Panc1 (cell line): ENCODE measurements at regions not wholly inside any gene's neighbourhood (a gene's known extent, or its start where the extent isn't known, plus 50 kb on each side); places are given as distances from the start of the nearest gene placed in this dataset.

Source experiments
- ATAC-seq: fragments of 200-7000 bp; cut with Tn5 transposase; 2 replicates; pipeline ENCODE4 v1.9.1; 2020; ENCODE audit warnings: mild to moderate bottlenecking, moderate library complexity
- BruUV-seq: library from RNA; stranded (reverse); fragments of 400-500 nt; replicated peaks from 2 replicates; lab custom pipeline; 2021; lab: Mats Ljungman, UMichigan
- CTCF ChIA-PET: fragments of 300-600 bp; sonication (Branson Sonifier 250); formaldehyde crosslinking; loops from one replicate; lab custom pipeline; 2022; ENCODE audit warnings: antibody characterized with exemption; lab: Charles Lee
- POLR2A ChIA-PET: fragments of 300-600 bp; sonication (Branson Sonifier 250); formaldehyde crosslinking; loops from one replicate; lab custom pipeline; 2022; ENCODE audit warnings: antibody characterized with exemption; lab: Charles Lee
- DNase-seq: peaks from one replicate; pipeline ENCODE4 v3.0.0-alpha.2; 2010; ENCODE audit warnings: low read depth, low spot score
- H3K27ac ChIP-seq: 2 replicates; pipeline ENCODE4 v1.5.1; 2011; ENCODE audit warnings: mild to moderate bottlenecking, low read length, inconsistent platforms
- H3K27me3 ChIP-seq: fragments of 200-500 bp; sonication (Bioruptor generic); 2 replicates; pipeline ENCODE4 v1.6.0; 2014; ENCODE audit warnings: low read length, inconsistent platforms; ENCODE audit not compliant: control insufficient read depth, insufficient read depth
- H3K36me3 ChIP-seq: fragments of 200-500 bp; sonication (Bioruptor generic); 2 replicates; pipeline ENCODE4 v1.5.1; 2014; ENCODE audit warnings: inconsistent platforms, mild to moderate bottlenecking, low read length, moderate library complexity; ENCODE audit not compliant: control insufficient read depth, insufficient read depth
- H3K4me1 ChIP-seq: 2 replicates; pipeline ENCODE4 v1.5.1; 2011; ENCODE audit warnings: inconsistent platforms, mild to moderate bottlenecking, low read length, moderate library complexity; ENCODE audit not compliant: control insufficient read depth, insufficient read depth
- H3K4me3 ChIP-seq, 2 experiments: 2 replicates each; pipeline ENCODE4 v1.5.1; 2011 to 2012; ENCODE audit warnings: low read depth in 2 of 2, low read length in 2 of 2, mild to moderate bottlenecking in 2 of 2, inconsistent platforms in 1 of 2, moderate library complexity in 1 of 2
- H3K9me3 ChIP-seq: fragments of 200-500 bp; sonication (Bioruptor generic); 2 replicates; pipeline ENCODE4 v1.5.1; 2014; ENCODE audit warnings: low read depth, mild to moderate bottlenecking, inconsistent platforms, low read length, moderate library complexity; ENCODE audit not compliant: control insufficient read depth, insufficient read depth
- POLR2AphosphoS5 ChIP-seq: IDR thresholded peaks from 2 replicates; pipeline ENCODE4 v1.6.1; 2012; ENCODE audit warnings: mild to moderate bottlenecking, low read depth, low read length, moderate library complexity
- SIN3A ChIP-seq: IDR thresholded peaks from 2 replicates; pipeline ENCODE4 v1.6.1; 2012; ENCODE audit warnings: low read depth, mild to moderate bottlenecking, low read length, moderate library complexity, borderline replicate concordance; ENCODE audit not compliant: insufficient read depth
- TCF7L2 ChIP-seq: IDR thresholded peaks from 2 replicates; pipeline ENCODE4 v1.6.1; 2011; ENCODE audit warnings: mild to moderate bottlenecking, low read depth, low read length, inconsistent platforms
- in situ Hi-C: cut with HindIII; loops from 2 replicates; pipeline ENCODE4 v1.10.0; 2016; ENCODE audit warnings: low sequenced_read_pairs, low pct_unique_long_range_greater_than_20kb
- intact Hi-C: fragments of 100-400 bp; cut with micrococcal nuclease; formaldehyde crosslinking; loops from one replicate; pipeline ENCODE4 v1.10.0; 2022; ENCODE audit not compliant: unreplicated experiment
- TF ChIP-seq, protein P1 (sequence below), 2 experiments: IDR thresholded peaks; 2 replicates each; pipeline ENCODE4 v1.6.1; 2011 to 2012; ENCODE audit warnings: low read depth in 2 of 2, control low read depth in 1 of 2, low read length in 1 of 2, mild to moderate bottlenecking in 1 of 2, moderate library complexity in 1 of 2; ENCODE audit not compliant: insufficient read depth in 1 of 2
- TF ChIP-seq, protein P2 (sequence below): fragments of 450-650 bp; IDR thresholded peaks from 2 replicates; pipeline ENCODE4 v1.5.1; 2017; ENCODE audit warnings: mild to moderate bottlenecking

DNA sequence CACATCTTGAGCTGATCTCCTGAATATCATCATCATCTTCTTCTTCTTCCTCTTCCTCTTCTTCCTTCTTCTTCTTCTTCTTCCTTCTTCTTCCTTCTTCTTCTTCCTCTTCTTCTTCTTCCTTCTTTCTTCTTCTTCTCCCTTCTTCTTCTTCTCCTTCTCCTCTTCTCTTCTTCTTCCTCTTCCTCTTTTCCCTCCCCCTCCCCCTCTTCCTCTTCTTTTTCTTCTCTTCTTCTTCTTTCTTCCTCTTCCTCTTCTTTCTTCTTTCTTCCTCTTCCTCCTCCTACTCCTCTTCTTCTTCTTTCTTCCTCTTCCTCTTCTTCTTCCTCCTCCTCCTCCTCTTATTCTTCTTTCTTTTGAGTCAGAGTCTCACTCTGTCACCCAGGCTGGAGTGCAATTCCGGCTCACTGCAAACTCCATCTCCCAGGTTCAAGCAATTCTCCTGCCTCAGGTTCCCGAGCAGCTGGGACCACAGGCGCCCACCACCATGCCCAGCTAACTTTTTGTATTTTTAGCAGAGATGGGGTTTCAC, 197.9 kb upstream of the NANOGP8 start:
- Histone ChIP-seq H3K27me3 (no peaks in the 10 kb centered on the region), H3K4me3 (no peak overlapping the region), H3K9me3 (no peaks in the 10 kb centered on the region), H3K27ac (no peak overlapping the region), H3K4me1 (no peaks in the 10 kb centered on the region), H3K36me3 (no peaks in the 10 kb centered on the region)
- BruUV-seq, result no TSS peak
- DNase-seq (no peak), ATAC-seq (no peak)
- no peak for TF ChIP-seq TCF7L2
- TF ChIP-seq SIN3A, result no peak
- TF ChIP-seq, protein P1, sequence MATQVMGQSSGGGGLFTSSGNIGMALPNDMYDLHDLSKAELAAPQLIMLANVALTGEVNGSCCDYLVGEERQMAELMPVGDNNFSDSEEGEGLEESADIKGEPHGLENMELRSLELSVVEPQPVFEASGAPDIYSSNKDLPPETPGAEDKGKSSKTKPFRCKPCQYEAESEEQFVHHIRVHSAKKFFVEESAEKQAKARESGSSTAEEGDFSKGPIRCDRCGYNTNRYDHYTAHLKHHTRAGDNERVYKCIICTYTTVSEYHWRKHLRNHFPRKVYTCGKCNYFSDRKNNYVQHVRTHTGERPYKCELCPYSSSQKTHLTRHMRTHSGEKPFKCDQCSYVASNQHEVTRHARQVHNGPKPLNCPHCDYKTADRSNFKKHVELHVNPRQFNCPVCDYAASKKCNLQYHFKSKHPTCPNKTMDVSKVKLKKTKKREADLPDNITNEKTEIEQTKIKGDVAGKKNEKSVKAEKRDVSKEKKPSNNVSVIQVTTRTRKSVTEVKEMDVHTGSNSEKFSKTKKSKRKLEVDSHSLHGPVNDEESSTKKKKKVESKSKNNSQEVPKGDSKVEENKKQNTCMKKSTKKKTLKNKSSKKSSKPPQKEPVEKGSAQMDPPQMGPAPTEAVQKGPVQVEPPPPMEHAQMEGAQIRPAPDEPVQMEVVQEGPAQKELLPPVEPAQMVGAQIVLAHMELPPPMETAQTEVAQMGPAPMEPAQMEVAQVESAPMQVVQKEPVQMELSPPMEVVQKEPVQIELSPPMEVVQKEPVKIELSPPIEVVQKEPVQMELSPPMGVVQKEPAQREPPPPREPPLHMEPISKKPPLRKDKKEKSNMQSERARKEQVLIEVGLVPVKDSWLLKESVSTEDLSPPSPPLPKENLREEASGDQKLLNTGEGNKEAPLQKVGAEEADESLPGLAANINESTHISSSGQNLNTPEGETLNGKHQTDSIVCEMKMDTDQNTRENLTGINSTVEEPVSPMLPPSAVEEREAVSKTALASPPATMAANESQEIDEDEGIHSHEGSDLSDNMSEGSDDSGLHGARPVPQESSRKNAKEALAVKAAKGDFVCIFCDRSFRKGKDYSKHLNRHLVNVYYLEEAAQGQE (IDR thresholded peaks at IDR 0.05; ENCODE audit: insufficient read depth in 1 of 2, low read depth in 2 of 2, low read length in 1 of 2), result no peak
- POLR2A ChIA-PET, result no interaction called here
- in situ Hi-C loops (no loop called here), intact Hi-C loops (loop anchor here (10.0 kb wide), 1 partner anchor 462 kb away; no protein-coding TSS in a partner anchor)
- CTCF ChIA-PET, result no interaction called here

DNA sequence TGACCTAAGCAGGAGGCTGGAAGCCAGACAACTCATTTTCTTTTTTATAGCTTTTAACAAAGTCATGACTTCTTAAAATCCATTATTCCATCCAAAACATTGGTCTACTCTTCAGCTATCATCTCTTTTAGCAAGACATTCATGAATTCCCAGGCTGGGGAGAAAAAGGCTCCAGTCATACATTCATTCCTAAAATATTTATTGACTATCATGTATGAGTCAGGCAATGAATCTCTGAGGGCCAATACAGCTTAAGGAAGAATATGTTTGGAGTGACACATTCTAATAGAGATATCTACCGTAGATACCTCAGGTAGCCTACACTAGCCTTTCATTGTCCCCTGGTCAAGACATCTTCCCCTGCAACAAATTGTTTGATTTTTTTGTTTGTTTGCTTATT, 196.4 kb upstream of the NANOGP8 start:
- in situ Hi-C loops (no loop called here), intact Hi-C loops (loop anchor here (10.0 kb wide), 1 partner anchor 463 kb away; no protein-coding TSS in a partner anchor)
- Histone ChIP-seq H3K27me3 (no peaks in the 10 kb centered on the region), H3K4me1 (no peaks in the 10 kb centered on the region), H3K4me3 (no peak overlapping the region), H3K9me3 (no peaks in the 10 kb centered on the region), H3K27ac (no peak overlapping the region), H3K36me3 (no peaks in the 10 kb centered on the region)
- DNase-seq (no peak), ATAC-seq (no peak)
- TF ChIP-seq, protein P2, sequence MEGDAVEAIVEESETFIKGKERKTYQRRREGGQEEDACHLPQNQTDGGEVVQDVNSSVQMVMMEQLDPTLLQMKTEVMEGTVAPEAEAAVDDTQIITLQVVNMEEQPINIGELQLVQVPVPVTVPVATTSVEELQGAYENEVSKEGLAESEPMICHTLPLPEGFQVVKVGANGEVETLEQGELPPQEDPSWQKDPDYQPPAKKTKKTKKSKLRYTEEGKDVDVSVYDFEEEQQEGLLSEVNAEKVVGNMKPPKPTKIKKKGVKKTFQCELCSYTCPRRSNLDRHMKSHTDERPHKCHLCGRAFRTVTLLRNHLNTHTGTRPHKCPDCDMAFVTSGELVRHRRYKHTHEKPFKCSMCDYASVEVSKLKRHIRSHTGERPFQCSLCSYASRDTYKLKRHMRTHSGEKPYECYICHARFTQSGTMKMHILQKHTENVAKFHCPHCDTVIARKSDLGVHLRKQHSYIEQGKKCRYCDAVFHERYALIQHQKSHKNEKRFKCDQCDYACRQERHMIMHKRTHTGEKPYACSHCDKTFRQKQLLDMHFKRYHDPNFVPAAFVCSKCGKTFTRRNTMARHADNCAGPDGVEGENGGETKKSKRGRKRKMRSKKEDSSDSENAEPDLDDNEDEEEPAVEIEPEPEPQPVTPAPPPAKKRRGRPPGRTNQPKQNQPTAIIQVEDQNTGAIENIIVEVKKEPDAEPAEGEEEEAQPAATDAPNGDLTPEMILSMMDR, result no peak
- TF ChIP-seq POLR2AphosphoS5, result no peak
- TF ChIP-seq TCF7L2, result no peak
- TF ChIP-seq, protein P1 (IDR thresholded peaks at IDR 0.05; ENCODE audit: insufficient read depth in 1 of 2, low read depth in 2 of 2, low read length in 1 of 2), result no peak
- no peak for TF ChIP-seq SIN3A
- ChIA-PET CTCF (no interaction called here), POLR2A (no interaction called here)
- BruUV-seq, result no TSS peak
